Motor neuron (in vitro differentiated cells): ENCODE measurements at regions not wholly inside any gene's neighbourhood (a gene's known extent, or its start where the extent isn't known, plus 50 kb on each side); places are given as distances from the start of the nearest gene placed in this dataset.

ENCODE experiments used
- ATAC-seq, 8 experiments: fragments of 200-7000 bp; cut with Tn5 transposase; replicated peaks in 6 of 8; 2 replicates each; pipeline ENCODE4 v1.8.0; 2021; ENCODE audit warnings: mild to moderate bottlenecking in 8 of 8, moderate library complexity in 8 of 8
- H3K27ac ChIP-seq, 2 donors: fragments of 250-450 bp; sonication (Bioruptor Pico); 2 replicates each; pipeline ENCODE4 v1.9.0; 2021; ENCODE audit warnings: antibody characterized with exemption in 2 of 2, mild to moderate bottlenecking in 2 of 2, moderate library complexity in 1 of 2
- H3K4me1 ChIP-seq, 2 donors: fragments of 250-450 bp; sonication (Bioruptor Pico); replicated peaks in 1 of 2; 2 replicates each; pipeline ENCODE4 v1.6.1; 2021; ENCODE audit warnings: antibody characterized with exemption in 2 of 2, mild to moderate bottlenecking in 2 of 2, moderate library complexity in 1 of 2
- H3K4me3 ChIP-seq, 5 donors: fragments of 250-450 bp; sonication (Bioruptor Pico); 2 replicates each; pipeline ENCODE4 v1.9.0; 2021; ENCODE audit warnings: antibody characterized with exemption in 5 of 5, mild to moderate bottlenecking in 5 of 5, moderate library complexity in 4 of 5
- WGBS, 10 experiments: fragments of 450-650 bp; shearing (Covaris generic); methylation state at CpG; one replicate each; pipeline ENCODE4 v1.0.0; 2022; 5-methylcytosine and 5-hydroxymethylcytosine counted together
- in situ Hi-C, 9 experiments: fragments of 400-800 bp; cut with MboI; loops; one replicate each; pipeline ENCODE4 v1.15.0; 2021; ENCODE audit warnings: low sequenced_read_pairs in 9 of 9, low pct_unique_long_range_greater_than_20kb in 2 of 9; ENCODE audit not compliant: unreplicated experiment in 9 of 9

GRCh38 chr2:217077831-217078407, 218.1 kb upstream of the TNP1 start:
- H3K27ac ChIP-seq, result peak overlapping the region in 1 of 2 donors; percentile 31
- WGBS, 10 experiments, result 60 to 100% (median 84%) methylated on average over 1 of the region's 1 CpG; no CpG with 5 or more reads in 6 of the 10 experiments
- no peak overlapping the region for H3K4me3 ChIP-seq
- peaks cover 8 to 36% of the 10 kb centered on the region in 2 donors for H3K4me1 ChIP-seq
- in situ Hi-C loops, result no loop called here
- ATAC-seq, result peak in 1 of 8 experiments; percentile 51

GRCh38 chr2:217076657-217077232, 216.9 kb upstream of the TNP1 start:
- in situ Hi-C loops, result no loop called here
- Histone ChIP-seq H3K27ac (peak overlapping the region in 1 of 2 donors; percentile 39), H3K4me3 (no peak overlapping the region), H3K4me1 (peaks cover 8 to 36% of the 10 kb centered on the region in 2 donors)
- no peak for ATAC-seq
- WGBS, 10 experiments, result 50 to 90% (median 79%) methylated on average over 2 to 4 of the region's 6 CpGs; no CpG with 5 or more reads in 4 of the 10 experiments

- in situ Hi-C loops, result no loop called here
- 48 to 100% (median 78%) methylated on average over 1 to 3 of the region's 3 CpGs; no CpG with 5 or more reads in 1 of the 10 experiments for WGBS, 10 experiments
These were observed 216.2 kb upstream of the TNP1 start for GRCh38 chr2:217076058-217076435.

GRCh38 chr2:217075268-217076057, 215.6 kb upstream of the TNP1 start:
- ATAC-seq, result peak in 7 of 8 experiments; percentile 46 to 92 (median 90)
- Histone ChIP-seq H3K4me1 (peaks cover 8 to 36% of the 10 kb centered on the region in 2 donors), H3K4me3 (no peak overlapping the region), H3K27ac (peak overlapping the region; percentile 44 to 62)
- in situ Hi-C loops, result no loop called here
- WGBS, 10 experiments, result 13 to 100% (median 84%) methylated on average over 1 to 11 of the region's 12 CpGs

More at GRCh38 chr2:217076058-217076435, 216.2 kb upstream of the TNP1 start:
- ATAC-seq, result peak in 1 of 8 experiments; percentile 62
- H3K27ac ChIP-seq, result peak overlapping the region in 1 of 2 donors; percentile 39
- H3K4me3 ChIP-seq, result no peak overlapping the region
- peaks cover 8 to 36% of the 10 kb centered on the region in 2 donors for H3K4me1 ChIP-seq

- ATAC-seq, result peak in 5 of 8 experiments; percentile 30 to 42 (median 36)
- in situ Hi-C loops, result no loop called here
These were observed 214.9 kb upstream of the TNP1 start for GRCh38 chr2:217074576-217075255.

GRCh38 chr2:217071416-217071815, 211.6 kb upstream of the TNP1 start:
- no peak for ATAC-seq
- WGBS, 10 experiments, result 48 to 100% (median 92%) methylated on average over 1 to 8 of the region's 8 CpGs
- Histone ChIP-seq H3K4me1 (peaks cover 8 to 21% of the 10 kb centered on the region in 2 donors), H3K4me3 (no peak overlapping the region), H3K27ac (no peak overlapping the region)
- in situ Hi-C loops, result no loop called here

More at GRCh38 chr2:217074576-217075255, 214.9 kb upstream of the TNP1 start:
- WGBS, 10 experiments, result 84 to 100% (median 93%) methylated on average over 1 to 5 of the region's 6 CpGs; no CpG with 5 or more reads in 2 of the 10 experiments
- H3K27ac ChIP-seq, result peak overlapping the region; percentile 44 to 62
- H3K4me1 ChIP-seq, result peaks cover 8 to 36% of the 10 kb centered on the region in 2 donors
- H3K4me3 ChIP-seq, result no peak overlapping the region

GRCh38 chr2:217070611-217071010, 210.7 kb upstream of the TNP1 start:
- Histone ChIP-seq H3K4me3 (no peak overlapping the region), H3K4me1 (peaks cover 7 to 14% of the 10 kb centered on the region in 2 donors), H3K27ac (no peak overlapping the region)
- in situ Hi-C loops, result no loop called here
- 80 to 100% (median 93%) methylated on average over 1 of the region's 1 CpG; no CpG with 5 or more reads in 2 of the 10 experiments for WGBS, 10 experiments
- no peak for ATAC-seq

GRCh38 chr2:217070043-217070430, 210.2 kb upstream of the TNP1 start:
- WGBS, 10 experiments, result 50 to 100% (median 85%) methylated on average over 1 to 6 of the region's 9 CpGs; no CpG with 5 or more reads in 3 of the 10 experiments
- peaks cover 2 to 9% of the 10 kb centered on the region in 2 donors for H3K4me1 ChIP-seq
- no peak overlapping the region for H3K4me3 ChIP-seq
- no peak overlapping the region for H3K27ac ChIP-seq
- in situ Hi-C loops, result no loop called here
- peak in 2 of 8 experiments; percentile 19 to 28 for ATAC-seq

- ATAC-seq, result peak in 5 of 8 experiments; percentile 63 to 98 (median 79)
- 92 to 100% (median 98%) methylated on average over 2 to 5 of the region's 7 CpGs; no CpG with 5 or more reads in 2 of the 10 experiments for WGBS, 10 experiments
- Histone ChIP-seq H3K4me1 (peaks cover 6 to 10% of the 10 kb centered on the region in 2 donors), H3K27ac (no peak overlapping the region), H3K4me3 (no peak overlapping the region)
- in situ Hi-C loops, result no loop called here
These were observed 209.6 kb upstream of the TNP1 start for GRCh38 chr2:217069263-217070042.

GRCh38 chr2:217068677-217069250, 208.9 kb upstream of the TNP1 start:
- Histone ChIP-seq H3K4me3 (no peak overlapping the region), H3K27ac (no peak overlapping the region), H3K4me1 (peaks cover 13 to 14% of the 10 kb centered on the region in 2 donors)
- in situ Hi-C loops, result no loop called here
- ATAC-seq, result no peak
- WGBS, 10 experiments, result 74 to 100% (median 95%) methylated on average over 1 to 3 of the region's 6 CpGs

- H3K4me1 ChIP-seq, result peaks cover 23% of the 10 kb centered on the region in 2 donors
- no peak for ATAC-seq
- in situ Hi-C loops, result no loop called here
- no peak overlapping the region for H3K27ac ChIP-seq
- no peak overlapping the region for H3K4me3 ChIP-seq
- WGBS, 10 experiments, result 53 to 100% (median 87%) methylated on average over 2 to 6 of the region's 6 CpGs
These were observed 207.9 kb upstream of the TNP1 start for GRCh38 chr2:217067787-217068186.
